Activated T-helper 17 cell treated with anti-CD3 and anti-CD28 coated beads, Interleukin-2, amount 50 U/mL, for 72 hours (primary cell): ENCODE measurements at regions not wholly inside any gene's neighbourhood (a gene's known extent, or its start where the extent isn't known, plus 50 kb on each side); places are given as distances from the start of the nearest gene placed in this dataset.

ENCODE experiments used
- ATAC-seq: fragments of 150-1000 bp; cut with Tn5 transposase; replicated peaks from 2 replicates; pipeline ENCODE4 v1.10.0; 2021; ENCODE audit warnings: mild to moderate bottlenecking, moderate library complexity
- H3K27ac Mint-ChIP-seq: one replicate; pipeline ENCODE4 v1.8.0; 2022; ENCODE audit warnings: mixed read lengths
- H3K27me3 Mint-ChIP-seq: one replicate; pipeline ENCODE4 v1.8.0; 2022; ENCODE audit warnings: mixed read lengths
- H3K36me3 Mint-ChIP-seq: one replicate; pipeline ENCODE4 v1.8.0; 2022; ENCODE audit warnings: low read depth, mild to moderate bottlenecking, mixed read lengths
- H3K4me1 Mint-ChIP-seq: one replicate; pipeline ENCODE4 v1.8.0; 2022; ENCODE audit warnings: mixed read lengths
- H3K4me3 Mint-ChIP-seq: one replicate; pipeline ENCODE4 v1.8.0; 2022; ENCODE audit warnings: mild to moderate bottlenecking, mixed read lengths
- H3K9me3 Mint-ChIP-seq: one replicate; pipeline ENCODE4 v1.8.0; 2022; ENCODE audit warnings: mixed read lengths

- no peak overlapping the region for H3K4me3 Mint-ChIP-seq
- no peak overlapping the region for H3K27ac Mint-ChIP-seq
- H3K27me3 Mint-ChIP-seq = no peaks in the 10 kb centered on the region
- no peaks in the 10 kb centered on the region for H3K4me1 Mint-ChIP-seq
- H3K36me3 Mint-ChIP-seq = no peaks in the 10 kb centered on the region
- H3K9me3 Mint-ChIP-seq = no peaks in the 10 kb centered on the region
- ATAC-seq = no peak
Observed at GRCh38 chr5:152882621-152883020, 477.5 kb upstream of the NMUR2 start.

GRCh38 chr5:152883066-152883775, 478.1 kb upstream of the NMUR2 start:
- Mint-ChIP-seq H3K36me3 (no peaks in the 10 kb centered on the region), H3K27me3 (no peaks in the 10 kb centered on the region), H3K4me3 (no peak overlapping the region), H3K4me1 (no peaks in the 10 kb centered on the region), H3K27ac (no peak overlapping the region), H3K9me3 (no peaks in the 10 kb centered on the region)
- no peak for ATAC-seq

- ATAC-seq = no peak
- H3K9me3 Mint-ChIP-seq = no peaks in the 10 kb centered on the region
- no peaks in the 10 kb centered on the region for H3K27me3 Mint-ChIP-seq
- no peaks in the 10 kb centered on the region for H3K36me3 Mint-ChIP-seq
- no peaks in the 10 kb centered on the region for H3K4me1 Mint-ChIP-seq
- no peak overlapping the region for H3K4me3 Mint-ChIP-seq
- no peak overlapping the region for H3K27ac Mint-ChIP-seq
Observed at GRCh38 chr5:152884006-152884405, 478.9 kb upstream of the NMUR2 start.

- Mint-ChIP-seq H3K4me1 (no peaks in the 10 kb centered on the region), H3K27ac (no peak overlapping the region), H3K9me3 (peaks cover 12% of the 10 kb centered on the region), H3K4me3 (no peak overlapping the region), H3K36me3 (no peaks in the 10 kb centered on the region), H3K27me3 (no peaks in the 10 kb centered on the region)
- ATAC-seq = no peak
Observed at GRCh38 chr5:152900332-152900731, 495.3 kb upstream of the NMUR2 start.

- H3K27ac Mint-ChIP-seq = no peak overlapping the region
- no peaks in the 10 kb centered on the region for H3K27me3 Mint-ChIP-seq
- H3K4me3 Mint-ChIP-seq = no peak overlapping the region
- no peaks in the 10 kb centered on the region for H3K4me1 Mint-ChIP-seq
- peaks cover 7% of the 10 kb centered on the region for H3K9me3 Mint-ChIP-seq
- ATAC-seq = no peak
- H3K36me3 Mint-ChIP-seq = no peaks in the 10 kb centered on the region
Observed at GRCh38 chr5:152901754-152902153, 496.7 kb upstream of the NMUR2 start.

GRCh38 chr5:152905286-152905685, 500.2 kb upstream of the NMUR2 start:
- H3K4me3 Mint-ChIP-seq = no peak overlapping the region
- no peaks in the 10 kb centered on the region for H3K9me3 Mint-ChIP-seq
- H3K27ac Mint-ChIP-seq = no peak overlapping the region
- ATAC-seq = no peak
- no peaks in the 10 kb centered on the region for H3K36me3 Mint-ChIP-seq
- no peaks in the 10 kb centered on the region for H3K4me1 Mint-ChIP-seq
- no peaks in the 10 kb centered on the region for H3K27me3 Mint-ChIP-seq

GRCh38 chr5:152907488-152908245, 502.6 kb upstream of the NMUR2 start:
- no peaks in the 10 kb centered on the region for H3K27me3 Mint-ChIP-seq
- H3K9me3 Mint-ChIP-seq = peaks cover 6% of the 10 kb centered on the region
- no peak overlapping the region for H3K4me3 Mint-ChIP-seq
- no peaks in the 10 kb centered on the region for H3K4me1 Mint-ChIP-seq
- no peaks in the 10 kb centered on the region for H3K36me3 Mint-ChIP-seq
- H3K27ac Mint-ChIP-seq = no peak overlapping the region
- ATAC-seq = no peak

GRCh38 chr5:152912924-152913323, 507.8 kb upstream of the NMUR2 start:
- Mint-ChIP-seq H3K36me3 (no peaks in the 10 kb centered on the region), H3K27ac (no peak overlapping the region), H3K27me3 (no peaks in the 10 kb centered on the region)

GRCh38 chr5:152932621-152933020, 527.5 kb upstream of the NMUR2 start:
- H3K27ac Mint-ChIP-seq = no peak overlapping the region
- no peak for ATAC-seq

More at GRCh38 chr5:152912924-152913323, 507.8 kb upstream of the NMUR2 start:
- H3K9me3 Mint-ChIP-seq = peaks cover 6% of the 10 kb centered on the region
- H3K4me3 Mint-ChIP-seq = no peak overlapping the region
- ATAC-seq = no peak
- H3K4me1 Mint-ChIP-seq = no peaks in the 10 kb centered on the region

GRCh38 chr5:152933056-152933455, 528.0 kb upstream of the NMUR2 start:
- Mint-ChIP-seq H3K36me3 (no peaks in the 10 kb centered on the region), H3K4me1 (no peaks in the 10 kb centered on the region), H3K27ac (no peak overlapping the region), H3K9me3 (peaks cover 7% of the 10 kb centered on the region), H3K4me3 (no peak overlapping the region), H3K27me3 (no peaks in the 10 kb centered on the region)
- ATAC-seq = no peak

More at GRCh38 chr5:152932621-152933020, 527.5 kb upstream of the NMUR2 start:
- Mint-ChIP-seq H3K9me3 (peaks cover 7% of the 10 kb centered on the region), H3K4me1 (no peaks in the 10 kb centered on the region), H3K4me3 (no peak overlapping the region), H3K36me3 (no peaks in the 10 kb centered on the region), H3K27me3 (no peaks in the 10 kb centered on the region)

GRCh38 chr5:152938630-152939029, 533.6 kb upstream of the NMUR2 start:
- Mint-ChIP-seq H3K27me3 (no peaks in the 10 kb centered on the region), H3K4me3 (no peak overlapping the region), H3K4me1 (no peaks in the 10 kb centered on the region), H3K36me3 (no peaks in the 10 kb centered on the region), H3K9me3 (peaks cover 9% of the 10 kb centered on the region), H3K27ac (no peak overlapping the region)
- no peak for ATAC-seq

- H3K36me3 Mint-ChIP-seq = no peaks in the 10 kb centered on the region
- H3K4me3 Mint-ChIP-seq = no peak overlapping the region
- H3K27me3 Mint-ChIP-seq = no peaks in the 10 kb centered on the region
- ATAC-seq = no peak
- H3K27ac Mint-ChIP-seq = no peak overlapping the region
- H3K4me1 Mint-ChIP-seq = no peaks in the 10 kb centered on the region
- peaks cover 12% of the 10 kb centered on the region for H3K9me3 Mint-ChIP-seq
Observed at GRCh38 chr5:152942633-152943336, 537.7 kb upstream of the NMUR2 start.

GRCh38 chr5:152953788-152954483, 536.5 kb upstream of the GRIA1 start:
- Mint-ChIP-seq H3K27me3 (no peaks in the 10 kb centered on the region), H3K4me1 (no peaks in the 10 kb centered on the region)
- no peak for ATAC-seq

GRCh38 chr5:152956943-152957613, 533.4 kb upstream of the GRIA1 start:
- Mint-ChIP-seq H3K4me1 (no peaks in the 10 kb centered on the region), H3K27me3 (no peaks in the 10 kb centered on the region), H3K36me3 (no peaks in the 10 kb centered on the region), H3K27ac (no peak overlapping the region), H3K9me3 (peaks cover 3% of the 10 kb centered on the region), H3K4me3 (no peak overlapping the region)
- ATAC-seq = no peak

More at GRCh38 chr5:152953788-152954483, 536.5 kb upstream of the GRIA1 start:
- Mint-ChIP-seq H3K27ac (no peak overlapping the region), H3K36me3 (no peaks in the 10 kb centered on the region), H3K9me3 (peaks cover 3% of the 10 kb centered on the region), H3K4me3 (no peak overlapping the region)
